Gastroesophageal sphincter (tissue), 4 donors: ENCODE measurements at regions not wholly inside any gene's neighbourhood (a gene's known extent, or its start where the extent isn't known, plus 50 kb on each side); places are given as distances from the start of the nearest gene placed in this dataset.

ENCODE experiments used
- ATAC-seq: fragments of 150-250 bp; one replicate; pipeline ENCODE4 v1.9.1; 2016; ENCODE audit warnings: mild to moderate bottlenecking, moderate library complexity
- H3K27ac ChIP-seq, 4 donors: fragments of 200-600 bp; sonication (generic) in 3 of 4; 1 replicate in 3 of 4; 2 replicates in 1 of 4; pipeline ENCODE4 v1.5.1; 2016 to 2019
- H3K27me3 ChIP-seq: fragments of 200-600 bp; sonication (generic); one replicate; pipeline ENCODE4 v1.5.1; 2019
- H3K36me3 ChIP-seq, 2 donors: fragments of 200-600 bp; sonication (generic); one replicate each; pipeline ENCODE4 v1.5.1; 2019; ENCODE audit warnings: control low read depth in 1 of 2
- H3K4me1 ChIP-seq, 3 donors: fragments of 200-600 bp; sonication (generic); 1 replicate in 2 of 3; 2 replicates in 1 of 3; pipeline ENCODE4 v1.5.1; 2016 to 2019; ENCODE audit warnings: control low read depth in 2 of 3
- H3K4me3 ChIP-seq, 2 donors: fragments of 200-600 bp; sonication (generic); one replicate each; pipeline ENCODE4 v1.5.1; 2019; ENCODE audit warnings: mild to moderate bottlenecking in 1 of 2, moderate library complexity in 1 of 2
- H3K9me3 ChIP-seq, 3 donors: fragments of 200-600 bp; sonication (generic); one replicate each; pipeline ENCODE4 v1.5.1; 2017 to 2019; ENCODE audit warnings: control low read depth in 2 of 3
- CTCF ChIP-seq, 4 experiments: fragments of 200-600 bp in 2 of 4; fragments of 450-650 bp in 2 of 4; sonication (generic) in 1 of 4; IDR thresholded peaks; one replicate each; pipeline ENCODE4 v1.5.1; 2017 to 2019; ENCODE audit warnings: antibody characterized with exemption in 4 of 4, mild to moderate bottlenecking in 2 of 4, moderate library complexity in 2 of 4
- EP300 ChIP-seq: sonication (generic); formaldehyde crosslinking; IDR thresholded peaks from one replicate; pipeline ENCODE4 v1.6.1; 2017; ENCODE audit warnings: antibody characterized with exemption, mild to moderate bottlenecking
- POLR2A ChIP-seq, 2 donors: fragments of 450-650 bp; IDR thresholded peaks; one replicate each; pipeline ENCODE4 v1.6.1; 2017; ENCODE audit warnings: antibody characterized with exemption in 2 of 2, mild to moderate bottlenecking in 2 of 2, moderate library complexity in 1 of 2
- POLR2AphosphoS5 ChIP-seq: sonication (generic); formaldehyde crosslinking; IDR thresholded peaks from one replicate; pipeline ENCODE4 v1.6.1; 2017; ENCODE audit warnings: antibody characterized with exemption
- WGBS, 2 donors: methylation state at CpG; one replicate each; pipeline ENCODE4 v1.1.5; 2018; ENCODE audit warnings: low coverage in 1 of 2; 5-methylcytosine and 5-hydroxymethylcytosine counted together
- small RNA-seq, 4 donors: library from RNA; depleted of rRNA; stranded (forward); fragments of <200 nt; gene quantifications; one replicate each; pipeline ENCODE3, GENCODE V24; 2016

- no peak for TF ChIP-seq POLR2AphosphoS5
- TF ChIP-seq EP300 = no peak
- no peak for TF ChIP-seq POLR2A (IDR thresholded peaks at IDR 0.05)
- no peak for TF ChIP-seq CTCF (IDR thresholded peaks at IDR 0.05)
- no peak for ATAC-seq
- Histone ChIP-seq H3K9me3 (no peaks in the 10 kb centered on the region), H3K27me3 (no peaks in the 10 kb centered on the region), H3K4me1 (no peaks in the 10 kb centered on the region), H3K27ac (no peak overlapping the region), H3K36me3 (no peaks in the 10 kb centered on the region), H3K4me3 (no peak overlapping the region)
Observed at GRCh38 chr4:36011381-36011780, 232.9 kb downstream of the ARAP2 start.

DNA sequence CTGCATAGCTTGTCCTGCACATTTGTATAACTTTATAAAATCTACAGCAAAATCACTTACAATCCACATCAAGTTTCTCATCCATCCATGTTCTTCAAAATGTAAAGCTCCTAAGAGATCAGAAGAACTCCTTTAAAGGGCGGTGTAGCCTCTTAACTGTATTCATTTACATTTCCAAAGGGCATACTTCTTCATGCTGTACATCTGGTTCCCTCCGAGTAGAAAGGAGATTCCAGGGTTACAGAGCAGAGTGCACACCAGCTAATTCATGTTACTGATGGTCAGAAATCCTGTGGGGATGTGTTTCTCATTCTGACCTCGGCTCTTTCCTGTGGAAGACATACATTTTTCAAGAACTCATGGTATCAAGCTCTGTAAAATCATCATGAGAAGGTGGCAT lies 231.8 kb downstream of the ARAP2 start:
- 55 to 70% methylated on average over 3 of the region's 3 CpGs for WGBS, 2 donors
- Histone ChIP-seq H3K9me3 (no peaks in the 10 kb centered on the region), H3K4me3 (no peak overlapping the region), H3K4me1 (no peaks in the 10 kb centered on the region), H3K36me3 (no peaks in the 10 kb centered on the region), H3K27me3 (no peaks in the 10 kb centered on the region), H3K27ac (no peak overlapping the region)
- TF ChIP-seq POLR2AphosphoS5 (no peak), EP300 (no peak), CTCF (IDR thresholded peaks at IDR 0.05) (no peak), POLR2A (IDR thresholded peaks at IDR 0.05) (no peak)
- ATAC-seq = no peak

- WGBS, 2 donors = 60 to 67% methylated on average over 5 of the region's 5 CpGs
- ATAC-seq = no peak
- no peak for TF ChIP-seq POLR2A (IDR thresholded peaks at IDR 0.05)
- no peak for TF ChIP-seq CTCF (IDR thresholded peaks at IDR 0.05)
- TF ChIP-seq EP300 = no peak
- TF ChIP-seq POLR2AphosphoS5 = no peak
Observed at GRCh38 chr4:36013206-36013605, 231.1 kb downstream of the ARAP2 start.

More at GRCh38 chr4:36013206-36013605, 231.1 kb downstream of the ARAP2 start:
- Histone ChIP-seq H3K27ac (no peak overlapping the region), H3K27me3 (no peaks in the 10 kb centered on the region), H3K36me3 (no peaks in the 10 kb centered on the region), H3K4me1 (no peaks in the 10 kb centered on the region), H3K4me3 (no peak overlapping the region), H3K9me3 (no peaks in the 10 kb centered on the region)

Small RNA genes in the stretch of these regions (small RNA-seq; reads per million reads assigned to genes)
- 0 reads per million in 4 donors for gene AC097535.2
- gene RF01210 = 0 reads per million in 4 donors
- 0 reads per million in 4 donors for gene RNU6-573P
